Activated T-helper 17 cell treated with anti-CD3 and anti-CD28 coated beads, Interleukin-2, amount 50 U/mL, for 72 hours (primary cell): ENCODE measurements at regions not wholly inside any gene's neighbourhood (a gene's known extent, or its start where the extent isn't known, plus 50 kb on each side); places are given as distances from the start of the nearest gene placed in this dataset.

Experiments
- ATAC-seq: fragments of 150-1000 bp; cut with Tn5 transposase; replicated peaks from 2 replicates; pipeline ENCODE4 v1.10.0; 2021; ENCODE audit warnings: mild to moderate bottlenecking, moderate library complexity
- H3K27ac Mint-ChIP-seq: one replicate; pipeline ENCODE4 v1.8.0; 2022; ENCODE audit warnings: mixed read lengths
- H3K27me3 Mint-ChIP-seq: one replicate; pipeline ENCODE4 v1.8.0; 2022; ENCODE audit warnings: mixed read lengths
- H3K36me3 Mint-ChIP-seq: one replicate; pipeline ENCODE4 v1.8.0; 2022; ENCODE audit warnings: low read depth, mild to moderate bottlenecking, mixed read lengths
- H3K4me1 Mint-ChIP-seq: one replicate; pipeline ENCODE4 v1.8.0; 2022; ENCODE audit warnings: mixed read lengths
- H3K4me3 Mint-ChIP-seq: one replicate; pipeline ENCODE4 v1.8.0; 2022; ENCODE audit warnings: mild to moderate bottlenecking, mixed read lengths
- H3K9me3 Mint-ChIP-seq: one replicate; pipeline ENCODE4 v1.8.0; 2022; ENCODE audit warnings: mixed read lengths

DNA sequence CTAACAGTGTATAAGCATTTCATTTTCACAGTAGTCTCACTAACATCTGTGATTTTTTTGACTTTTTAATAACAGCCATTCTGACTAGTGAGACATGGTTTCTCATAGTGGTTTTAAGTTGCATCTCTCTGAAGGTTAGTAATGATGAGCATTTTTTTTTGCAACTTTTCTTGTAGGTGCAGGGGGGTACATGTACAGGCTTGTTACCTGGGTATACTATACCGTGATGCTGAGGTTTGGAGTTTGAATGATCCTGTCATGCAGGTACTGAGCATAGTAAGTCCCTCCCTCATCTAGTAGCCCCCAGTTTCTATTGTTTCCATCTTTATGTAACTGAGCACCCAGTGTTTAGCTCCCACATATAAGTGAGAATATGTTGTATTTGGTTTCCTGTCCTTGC lies 444.6 kb upstream of the DAB2 start:
- Mint-ChIP-seq H3K9me3 (peaks cover 9% of the 10 kb centered on the region), H3K36me3 (no peaks in the 10 kb centered on the region), H3K4me3 (no peak overlapping the region), H3K27me3 (peaks cover 11% of the 10 kb centered on the region), H3K4me1 (no peaks in the 10 kb centered on the region), H3K27ac (no peak overlapping the region)
- ATAC-seq = no peak

DNA sequence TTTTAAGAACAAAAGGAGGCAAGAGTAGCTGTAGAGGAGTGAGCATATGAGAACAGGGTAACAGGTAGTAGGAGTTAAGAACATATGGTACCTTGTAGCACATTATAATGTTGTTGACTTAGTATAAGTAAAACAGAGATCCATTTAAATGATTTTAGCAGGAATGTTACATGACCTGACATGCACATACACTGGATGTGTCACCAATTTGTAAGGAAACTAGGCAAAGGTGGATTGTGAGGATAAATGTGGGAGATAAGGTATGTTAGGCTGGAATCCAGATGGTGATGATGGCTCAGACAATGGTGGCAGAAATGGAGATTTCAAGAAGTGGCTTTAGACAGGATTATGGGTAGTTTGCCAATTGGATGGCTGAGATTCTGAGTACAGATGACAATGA lies 443.1 kb upstream of the DAB2 start:
- Mint-ChIP-seq H3K9me3 (peaks cover 9% of the 10 kb centered on the region), H3K4me1 (no peaks in the 10 kb centered on the region), H3K4me3 (no peak overlapping the region), H3K36me3 (no peaks in the 10 kb centered on the region), H3K27ac (no peak overlapping the region), H3K27me3 (peaks cover 8% of the 10 kb centered on the region)
- no peak for ATAC-seq

DNA sequence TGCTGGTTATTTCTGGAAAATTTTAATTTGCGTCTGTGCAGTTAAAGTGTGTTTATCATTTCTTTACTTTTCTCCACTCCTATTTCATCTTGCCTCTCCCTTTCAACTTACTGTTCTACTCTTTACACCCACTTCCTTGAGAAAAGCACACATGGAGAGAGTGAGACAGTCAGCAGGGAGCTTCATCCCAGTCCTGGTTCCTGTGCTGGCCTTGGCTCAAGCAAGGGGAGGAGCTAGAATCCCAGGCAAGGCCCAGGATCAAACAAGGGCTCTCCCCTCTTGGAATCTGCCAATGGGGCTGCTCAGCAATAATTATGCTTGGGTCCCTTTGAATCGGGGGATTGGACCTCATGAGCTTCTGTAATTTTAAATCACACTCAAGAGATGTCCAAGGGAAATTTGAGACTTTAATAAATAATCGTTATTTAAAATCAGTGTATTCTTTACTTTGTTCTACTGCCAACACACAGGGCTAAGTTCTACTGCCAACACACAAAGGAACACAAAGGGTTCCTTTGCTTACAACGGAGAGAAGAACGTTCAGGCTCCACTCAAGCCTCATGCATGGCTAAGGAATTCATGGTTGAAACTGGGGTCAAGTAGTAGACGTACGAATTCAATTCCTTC lies 439.3 kb upstream of the DAB2 start:
- Mint-ChIP-seq H3K36me3 (no peaks in the 10 kb centered on the region), H3K27me3 (peaks cover 21% of the 10 kb centered on the region), H3K4me1 (no peaks in the 10 kb centered on the region), H3K27ac (no peak overlapping the region), H3K4me3 (no peak overlapping the region), H3K9me3 (peaks cover 4% of the 10 kb centered on the region)
- no peak for ATAC-seq

DNA sequence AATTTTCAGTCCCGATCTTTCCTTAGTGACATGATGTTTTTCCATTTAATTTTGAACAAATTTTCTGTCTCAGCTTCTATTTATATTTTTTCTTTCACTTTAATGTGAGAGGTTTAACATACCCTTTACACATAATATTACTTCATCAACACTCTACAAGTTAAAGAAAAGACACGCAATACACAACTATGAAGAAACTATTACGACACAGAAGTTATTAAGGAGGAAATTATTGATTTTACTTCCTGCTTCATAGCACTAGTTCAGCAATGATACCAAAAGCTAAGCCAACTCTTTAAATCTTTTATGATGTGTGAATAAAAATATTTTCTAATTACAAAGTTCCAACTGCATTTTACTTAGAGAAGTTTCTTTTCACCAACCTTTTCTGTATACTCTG lies 432.3 kb upstream of the DAB2 start:
- Mint-ChIP-seq H3K36me3 (no peaks in the 10 kb centered on the region), H3K4me1 (no peaks in the 10 kb centered on the region), H3K27me3 (peaks cover 27% of the 10 kb centered on the region)

GRCh38 chr5:39854771-39855410 lies 430.1 kb upstream of the DAB2 start:
- H3K27ac Mint-ChIP-seq = no peak overlapping the region

More for the DNA sequence above, 432.3 kb upstream of the DAB2 start:
- no peak overlapping the region for H3K27ac Mint-ChIP-seq
- no peak overlapping the region for H3K4me3 Mint-ChIP-seq
- H3K9me3 Mint-ChIP-seq = no peaks in the 10 kb centered on the region
- ATAC-seq = no peak

GRCh38 chr5:39850291-39850690 lies 425.5 kb upstream of the DAB2 start:
- Mint-ChIP-seq H3K9me3 (no peaks in the 10 kb centered on the region), H3K27ac (no peak overlapping the region), H3K4me1 (no peaks in the 10 kb centered on the region), H3K36me3 (no peaks in the 10 kb centered on the region), H3K27me3 (peaks cover 20% of the 10 kb centered on the region), H3K4me3 (no peak overlapping the region)
- ATAC-seq = no peak

More at GRCh38 chr5:39854771-39855410, 430.1 kb upstream of the DAB2 start:
- no peaks in the 10 kb centered on the region for H3K9me3 Mint-ChIP-seq
- H3K27me3 Mint-ChIP-seq = peaks cover 17% of the 10 kb centered on the region
- no peak for ATAC-seq
- H3K4me3 Mint-ChIP-seq = no peak overlapping the region
- no peaks in the 10 kb centered on the region for H3K4me1 Mint-ChIP-seq
- no peaks in the 10 kb centered on the region for H3K36me3 Mint-ChIP-seq

GRCh38 chr5:39846144-39846543 lies 421.4 kb upstream of the DAB2 start:
- no peaks in the 10 kb centered on the region for H3K9me3 Mint-ChIP-seq
- no peaks in the 10 kb centered on the region for H3K36me3 Mint-ChIP-seq
- ATAC-seq = no peak
- H3K4me3 Mint-ChIP-seq = no peak overlapping the region
- peaks cover 18% of the 10 kb centered on the region for H3K27me3 Mint-ChIP-seq
- no peaks in the 10 kb centered on the region for H3K4me1 Mint-ChIP-seq
- H3K27ac Mint-ChIP-seq = no peak overlapping the region

GRCh38 chr5:39843767-39844166 lies 419.0 kb upstream of the DAB2 start:
- Mint-ChIP-seq H3K27me3 (peaks cover 10% of the 10 kb centered on the region), H3K36me3 (no peaks in the 10 kb centered on the region), H3K4me3 (no peak overlapping the region), H3K4me1 (no peaks in the 10 kb centered on the region), H3K9me3 (no peaks in the 10 kb centered on the region), H3K27ac (no peak overlapping the region)
- no peak for ATAC-seq

- no peak overlapping the region for H3K4me3 Mint-ChIP-seq
- no peak overlapping the region for H3K27ac Mint-ChIP-seq
- H3K36me3 Mint-ChIP-seq = no peaks in the 10 kb centered on the region
- no peaks in the 10 kb centered on the region for H3K4me1 Mint-ChIP-seq
- ATAC-seq = no peak
- H3K9me3 Mint-ChIP-seq = no peaks in the 10 kb centered on the region
- H3K27me3 Mint-ChIP-seq = peaks cover 15% of the 10 kb centered on the region
These were observed 410.6 kb upstream of the DAB2 start for GRCh38 chr5:39835371-39835770.

DNA sequence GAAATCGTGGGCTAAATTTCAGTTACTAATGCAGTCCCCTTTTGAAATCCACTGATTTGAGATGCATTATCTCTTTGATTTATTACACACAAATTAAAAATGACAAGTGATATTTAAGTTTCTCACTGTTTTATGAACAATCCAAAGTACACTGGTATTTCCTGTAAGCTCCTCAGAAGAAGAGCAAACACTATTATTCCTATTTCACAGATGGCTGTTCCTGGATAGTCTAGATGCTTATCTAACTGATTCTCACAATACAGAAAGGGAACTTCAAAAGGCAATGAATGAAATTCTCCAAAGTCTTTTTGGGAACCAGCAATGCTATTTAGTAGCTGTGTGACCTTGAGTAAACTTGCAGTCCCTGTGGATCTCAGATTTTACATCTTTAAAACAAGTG lies 404.7 kb upstream of the DAB2 start:
- H3K27ac Mint-ChIP-seq = no peak overlapping the region
- no peak for ATAC-seq
- no peak overlapping the region for H3K4me3 Mint-ChIP-seq
- H3K27me3 Mint-ChIP-seq = peaks cover 4% of the 10 kb centered on the region
- H3K9me3 Mint-ChIP-seq = no peaks in the 10 kb centered on the region
- H3K4me1 Mint-ChIP-seq = no peaks in the 10 kb centered on the region
- no peaks in the 10 kb centered on the region for H3K36me3 Mint-ChIP-seq

DNA sequence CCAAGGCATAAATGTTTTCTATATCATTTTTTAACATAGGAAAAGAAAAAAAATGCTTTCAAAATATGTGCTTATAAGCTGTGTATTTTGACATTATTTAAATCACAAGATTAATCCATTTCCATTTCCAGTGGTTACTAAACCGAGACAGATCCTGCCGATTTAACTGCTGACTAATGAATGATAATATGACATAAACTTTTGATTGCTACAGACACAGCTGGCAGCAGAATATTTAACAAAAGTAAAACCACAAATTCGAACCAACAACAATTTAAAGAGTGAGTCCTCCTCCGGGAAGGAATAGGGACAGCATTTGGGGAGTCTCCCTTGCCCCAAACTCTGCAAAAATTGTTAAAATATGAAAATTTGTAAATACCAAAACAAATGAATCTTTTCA lies 401.3 kb upstream of the DAB2 start:
- no peak overlapping the region for H3K27ac Mint-ChIP-seq
- no peak for ATAC-seq
- H3K9me3 Mint-ChIP-seq = no peaks in the 10 kb centered on the region
- no peaks in the 10 kb centered on the region for H3K27me3 Mint-ChIP-seq
- no peaks in the 10 kb centered on the region for H3K36me3 Mint-ChIP-seq
- H3K4me3 Mint-ChIP-seq = no peak overlapping the region
- H3K4me1 Mint-ChIP-seq = no peaks in the 10 kb centered on the region

DNA sequence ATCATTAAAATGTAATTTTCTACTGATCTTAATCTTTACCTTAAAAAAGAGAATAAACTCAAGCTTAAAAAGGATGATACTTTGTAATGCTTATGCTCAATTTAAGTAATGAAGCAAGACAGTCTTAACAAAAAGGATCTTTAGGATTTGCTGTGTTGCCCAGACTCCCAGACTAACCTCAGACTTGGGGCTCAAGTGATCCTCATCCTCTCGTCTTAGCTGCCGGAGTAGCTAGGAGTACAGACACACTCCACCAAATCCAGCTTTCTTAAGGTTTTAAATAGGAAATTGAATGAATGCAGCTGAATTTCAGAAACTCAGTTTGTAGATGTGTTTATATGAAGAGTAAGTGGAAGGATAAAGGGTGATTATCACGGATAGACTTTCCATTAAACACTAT lies 400.5 kb upstream of the DAB2 start:
- H3K36me3 Mint-ChIP-seq = no peaks in the 10 kb centered on the region
- H3K4me3 Mint-ChIP-seq = no peak overlapping the region
- H3K9me3 Mint-ChIP-seq = no peaks in the 10 kb centered on the region
- H3K27me3 Mint-ChIP-seq = no peaks in the 10 kb centered on the region
- ATAC-seq = no peak
- no peak overlapping the region for H3K27ac Mint-ChIP-seq
- no peaks in the 10 kb centered on the region for H3K4me1 Mint-ChIP-seq

DNA sequence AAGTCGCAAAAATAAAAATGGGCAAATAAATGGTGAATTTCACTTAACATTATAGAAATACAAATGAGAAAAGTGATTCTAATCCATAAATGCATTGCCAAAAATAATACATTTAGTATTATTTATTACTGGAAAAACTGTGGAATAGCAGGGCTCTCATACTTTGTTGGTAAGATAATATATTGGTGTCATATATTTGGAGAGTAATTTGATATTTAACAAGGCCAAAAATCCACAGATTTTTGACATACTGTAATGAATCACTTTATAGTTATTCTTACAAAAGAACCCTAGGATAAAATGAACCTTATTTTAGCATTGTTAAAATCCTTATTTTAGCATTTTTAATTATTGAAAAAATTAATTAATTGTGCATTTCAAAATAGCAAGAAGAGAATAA lies 397.2 kb upstream of the DAB2 start:
- H3K36me3 Mint-ChIP-seq = no peaks in the 10 kb centered on the region
- no peak overlapping the region for H3K27ac Mint-ChIP-seq
- no peak for ATAC-seq
- no peaks in the 10 kb centered on the region for H3K27me3 Mint-ChIP-seq
- no peaks in the 10 kb centered on the region for H3K9me3 Mint-ChIP-seq
- H3K4me1 Mint-ChIP-seq = no peaks in the 10 kb centered on the region
- H3K4me3 Mint-ChIP-seq = no peak overlapping the region

DNA sequence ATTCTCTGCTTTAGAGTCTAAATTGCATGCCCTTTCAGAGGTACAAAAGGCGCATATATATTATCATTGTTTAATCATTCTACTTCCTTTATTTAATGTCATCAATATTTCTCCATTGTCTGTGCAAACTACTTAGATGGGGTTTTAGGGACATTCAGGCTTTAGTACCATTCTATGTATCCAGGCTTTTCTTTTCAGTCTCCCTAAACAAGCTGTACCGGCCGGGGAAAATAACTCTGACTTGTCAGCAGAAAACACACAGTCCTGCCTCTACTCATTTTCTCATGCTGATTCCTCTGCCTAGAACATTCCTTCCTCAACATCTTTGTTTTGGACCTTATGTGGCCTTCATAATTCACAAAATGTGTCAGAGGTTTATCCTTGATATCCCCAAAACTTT lies 392.1 kb upstream of the DAB2 start:
- no peak for ATAC-seq
- Mint-ChIP-seq H3K9me3 (no peaks in the 10 kb centered on the region), H3K4me1 (no peaks in the 10 kb centered on the region), H3K36me3 (no peaks in the 10 kb centered on the region), H3K4me3 (no peak overlapping the region), H3K27ac (no peak overlapping the region), H3K27me3 (peaks cover 5% of the 10 kb centered on the region)

DNA sequence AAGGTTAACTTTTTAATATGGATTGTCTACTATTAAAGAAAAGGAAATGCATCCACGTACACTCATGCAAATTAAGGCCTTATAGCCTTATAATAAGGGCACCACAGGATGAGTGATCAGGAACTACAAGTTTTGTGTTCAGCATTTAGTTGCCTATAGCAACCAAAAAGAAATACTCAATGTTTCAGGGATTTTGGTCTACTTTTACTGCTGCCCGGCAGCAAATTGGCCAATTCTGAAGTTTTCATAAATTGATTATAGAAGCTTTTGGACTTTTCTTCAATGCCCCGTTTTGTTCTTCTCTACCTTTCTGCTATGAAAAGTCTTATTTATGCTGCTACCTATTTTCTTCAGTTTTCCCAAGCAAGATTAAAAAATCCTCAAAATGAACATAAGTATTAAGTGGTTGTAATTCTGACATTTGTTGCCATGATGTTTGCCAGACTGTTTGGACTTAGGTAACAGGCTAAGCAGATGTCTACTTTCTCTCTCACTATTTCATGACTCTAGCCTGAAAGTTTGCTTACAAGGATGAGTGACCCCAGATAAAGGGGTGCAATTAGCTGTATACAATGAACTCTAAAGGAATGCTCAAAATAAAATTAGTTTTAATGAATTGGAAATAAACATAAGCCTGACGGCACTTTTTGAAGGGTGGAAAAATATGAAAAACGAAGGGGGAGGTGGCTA lies 391.5 kb upstream of the DAB2 start:
- Mint-ChIP-seq H3K27me3 (peaks cover 5% of the 10 kb centered on the region), H3K9me3 (no peaks in the 10 kb centered on the region), H3K27ac (no peak overlapping the region), H3K4me1 (no peaks in the 10 kb centered on the region), H3K36me3 (no peaks in the 10 kb centered on the region), H3K4me3 (no peak overlapping the region)
- no peak for ATAC-seq
